PC-9 (cell line): ENCODE measurements at regions not wholly inside any gene's neighbourhood (a gene's known extent, or its start where the extent isn't known, plus 50 kb on each side); places are given as distances from the start of the nearest gene placed in this dataset.

ENCODE experiments used
- BruUV-seq: library from RNA; stranded (reverse); fragments of 400-500 nt; replicated peaks from 2 replicates; lab custom pipeline; 2021; lab: Mats Ljungman, UMichigan
- CTCF ChIA-PET: fragments of 300-600 bp; sonication (Branson Sonifier 250); formaldehyde crosslinking; loops from one replicate; lab custom pipeline; 2022; ENCODE audit warnings: antibody characterized with exemption; lab: Charles Lee
- POLR2A ChIA-PET: fragments of 300-600 bp; sonication (Branson Sonifier 250); formaldehyde crosslinking; loops from one replicate; lab custom pipeline; 2022; ENCODE audit warnings: antibody characterized with exemption; ENCODE audit not compliant: unreplicated experiment; lab: Charles Lee
- DNase-seq, 2 experiments: peaks; one replicate each; pipeline versions ENCODE4 v3.0.0 to v3.0.0-alpha.2; 2015 to 2022; ENCODE audit warnings: mixed read lengths in 1 of 2
- H2AFZ ChIP-seq: fragments of 200-600 bp; sonication (generic); 2 replicates; pipeline ENCODE4 v1.8.1; 2017; ENCODE audit warnings: antibody characterized with exemption
- H3F3A ChIP-seq: fragments of 200-600 bp; sonication (generic); 2 replicates; pipeline ENCODE4 v1.8.1; 2017; ENCODE audit warnings: antibody characterized with exemption, mild to moderate bottlenecking, low read depth; ENCODE audit not compliant: insufficient read depth
- H3K27ac ChIP-seq: fragments of 200-600 bp; sonication (generic); 2 replicates; pipeline ENCODE4 v1.6.1; 2016; ENCODE audit warnings: mixed run types
- H3K27me3 ChIP-seq: fragments of 200-600 bp; sonication (generic); 2 replicates; pipeline ENCODE4 v1.6.1; 2016; ENCODE audit warnings: low read depth, mixed run types; ENCODE audit not compliant: insufficient read depth
- H3K36me3 ChIP-seq: fragments of 200-600 bp; sonication (generic); 2 replicates; pipeline ENCODE4 v1.6.1; 2016; ENCODE audit warnings: low read depth, mixed run types
- H3K4me1 ChIP-seq: fragments of 200-600 bp; sonication (generic); replicated peaks from 2 replicates; pipeline ENCODE4 v1.6.1; 2016; ENCODE audit warnings: mixed run types; ENCODE audit not compliant: insufficient read depth
- H3K4me2 ChIP-seq: fragments of 200-600 bp; sonication (generic); 2 replicates; pipeline ENCODE4 v1.6.1; 2017; ENCODE audit warnings: mixed run types
- H3K4me3 ChIP-seq: fragments of 200-600 bp; sonication (generic); 2 replicates; pipeline ENCODE4 v1.6.1; 2016; ENCODE audit warnings: mixed run types
- H3K79me2 ChIP-seq: fragments of 200-600 bp; sonication (generic); 2 replicates; pipeline ENCODE4 v1.6.1; 2017; ENCODE audit warnings: low read depth, mixed run types
- H3K9me2 ChIP-seq: fragments of 200-600 bp; sonication (generic); 2 replicates; pipeline ENCODE4 v1.8.1; 2017; ENCODE audit warnings: mild to moderate bottlenecking; ENCODE audit not compliant: insufficient read depth
- H3K9me3 ChIP-seq: fragments of 200-600 bp; sonication (generic); 2 replicates; pipeline ENCODE4 v1.8.1; 2016; ENCODE audit warnings: low read depth; ENCODE audit not compliant: insufficient read depth
- H4K20me1 ChIP-seq: fragments of 200-600 bp; sonication (generic); 2 replicates; pipeline ENCODE4 v1.8.1; 2017; ENCODE audit not compliant: insufficient read depth
- CTCF ChIP-seq: fragments of 200-600 bp; sonication (generic); conservative IDR thresholded peaks from 2 replicates; pipeline ENCODE4 v1.6.1; 2017; ENCODE audit warnings: mixed run types, antibody characterized with exemption, mild to moderate bottlenecking, moderate library complexity
- EZH2 ChIP-seq: fragments of 200-600 bp; sonication (generic); IDR thresholded peaks from 2 replicates; pipeline ENCODE4 v1.8.0; 2017; ENCODE audit warnings: antibody characterized with exemption, low read depth
- intact Hi-C: fragments of 100-400 bp; cut with micrococcal nuclease; formaldehyde crosslinking; loops from one replicate; pipeline ENCODE4 v1.10.0; 2022; ENCODE audit not compliant: unreplicated experiment

DNA sequence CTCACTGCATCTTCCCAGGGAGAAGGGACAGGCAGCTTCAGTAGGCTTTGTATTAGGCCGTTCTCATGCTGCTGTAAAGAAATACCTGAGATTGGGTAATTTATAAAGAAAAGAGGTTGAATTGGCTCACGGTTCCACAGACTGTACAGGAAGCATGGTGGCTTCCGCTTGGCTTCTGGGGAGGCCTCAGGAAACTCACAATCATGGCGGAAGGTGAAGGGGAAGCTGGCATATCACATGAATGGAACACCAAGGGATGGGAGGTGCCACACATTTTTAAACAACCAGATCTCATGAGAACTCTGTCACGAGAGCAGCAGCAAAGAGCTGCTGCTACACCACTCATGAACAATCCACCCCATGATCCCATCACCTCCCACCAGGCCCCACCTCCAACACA lies 182.2 kb upstream of the SFSWAP start:
- CTCF ChIA-PET, result no interaction called here
- no peaks in the 10 kb centered on the region for H4K20me1 ChIP-seq
- no peak overlapping the region for H3K4me2 ChIP-seq
- H3K36me3 ChIP-seq, result no peaks in the 10 kb centered on the region
- POLR2A ChIA-PET, result no interaction called here
- H3K27ac ChIP-seq, result no peak overlapping the region
- H3K4me1 ChIP-seq, result no peaks in the 10 kb centered on the region
- H3K4me3 ChIP-seq, result no peak overlapping the region
- no peak for DNase-seq
- H2AFZ ChIP-seq, result no peak overlapping the region
- H3K79me2 ChIP-seq, result no peaks in the 10 kb centered on the region
- intact Hi-C loops, result no loop called here
- BruUV-seq, result no TSS peak
- no peaks in the 10 kb centered on the region for H3F3A ChIP-seq
- TF ChIP-seq CTCF, result no peak
- no peak for TF ChIP-seq EZH2
- H3K9me3 ChIP-seq, result no peaks in the 10 kb centered on the region
- no peaks in the 10 kb centered on the region for H3K9me2 ChIP-seq
- H3K27me3 ChIP-seq, result peaks cover 97% of the 10 kb centered on the region

DNA sequence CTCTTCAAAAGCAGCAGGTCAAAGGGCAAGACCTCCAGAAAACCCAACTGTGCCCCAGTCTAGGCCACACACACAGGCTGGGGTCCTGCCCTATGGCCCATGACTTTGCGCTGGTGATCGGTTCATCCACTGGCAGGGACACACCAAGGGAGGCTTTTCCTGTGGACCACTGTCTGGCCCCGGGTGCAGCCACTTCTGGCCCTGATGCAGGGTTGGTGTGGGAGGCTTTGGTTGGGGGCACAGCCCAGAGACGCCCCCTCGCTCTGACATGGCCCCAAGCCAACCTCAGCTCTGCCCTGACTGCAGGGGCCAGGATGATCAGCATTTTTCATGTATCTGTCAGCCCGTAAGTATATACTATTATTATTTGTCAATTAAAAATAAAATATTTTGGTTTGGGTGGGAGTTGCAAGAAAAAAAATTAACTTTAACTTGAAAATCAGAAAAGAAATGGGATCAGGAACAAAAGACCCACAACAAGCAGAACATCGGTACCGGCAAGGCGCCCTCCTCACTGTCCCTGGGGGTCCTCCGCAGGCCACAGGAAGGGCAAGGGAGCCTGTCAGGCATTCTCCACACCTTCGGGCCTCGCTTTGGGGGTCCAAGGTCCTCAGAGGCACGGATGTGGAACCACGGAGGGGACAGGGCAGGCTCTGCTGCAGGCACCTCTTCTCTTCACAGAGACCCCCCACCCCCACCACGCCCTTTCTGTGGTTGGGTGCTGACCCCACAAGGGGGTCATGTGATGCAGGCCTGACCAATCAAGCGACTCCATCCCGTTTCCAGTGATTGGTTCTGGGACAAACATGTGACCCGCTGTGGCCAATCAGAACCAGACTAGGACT lies 181.5 kb upstream of the SFSWAP start:
- Histone ChIP-seq H3K79me2 (no peaks in the 10 kb centered on the region), H4K20me1 (no peaks in the 10 kb centered on the region), H3K27me3 (peaks cover 96% of the 10 kb centered on the region), H3K4me2 (no peak overlapping the region), H3K9me2 (no peaks in the 10 kb centered on the region), H3K4me1 (no peaks in the 10 kb centered on the region), H3K36me3 (no peaks in the 10 kb centered on the region), H2AFZ (no peak overlapping the region), H3K27ac (no peak overlapping the region), H3K9me3 (no peaks in the 10 kb centered on the region), H3K4me3 (no peak overlapping the region), H3F3A (no peaks in the 10 kb centered on the region)
- DNase-seq, result no peak
- no peak for TF ChIP-seq CTCF
- TF ChIP-seq EZH2, result no peak
- intact Hi-C loops, result no loop called here
- ChIA-PET CTCF (no interaction called here), POLR2A (no interaction called here)
- BruUV-seq, result no TSS peak

GRCh38 chr12:131530041-131530332 lies 180.9 kb upstream of the SFSWAP start:
- ChIA-PET POLR2A (no interaction called here), CTCF (no interaction called here)
- Histone ChIP-seq H3K9me2 (no peaks in the 10 kb centered on the region), H4K20me1 (no peaks in the 10 kb centered on the region), H3K4me1 (no peaks in the 10 kb centered on the region), H3K4me3 (no peak overlapping the region), H3K4me2 (no peak overlapping the region), H3K79me2 (no peaks in the 10 kb centered on the region), H3K36me3 (no peaks in the 10 kb centered on the region), H3F3A (no peaks in the 10 kb centered on the region), H3K27me3 (peaks cover 96% of the 10 kb centered on the region), H3K9me3 (no peaks in the 10 kb centered on the region; the same call in 1 of the 2 replicates), H2AFZ (no peak overlapping the region), H3K27ac (no peak overlapping the region)
- no TSS peak for BruUV-seq
- TF ChIP-seq EZH2, result no peak
- TF ChIP-seq CTCF, result no peak
- DNase-seq, result no peak
- intact Hi-C loops, result no loop called here
